Neutrophil (primary cell): ENCODE measurements at regions not wholly inside any gene's neighbourhood (a gene's known extent, or its start where the extent isn't known, plus 50 kb on each side); places are given as distances from the start of the nearest gene placed in this dataset.

Source experiments
- H3K27ac ChIP-seq: fragments of 200-600 bp; sonication (generic); 2 replicates; pipeline ENCODE4 v1.5.1; 2016; ENCODE audit warnings: mild to moderate bottlenecking, moderate library complexity
- H3K27me3 ChIP-seq: fragments of 200-600 bp; sonication (generic); 2 replicates; pipeline ENCODE4 v1.6.0; 2016; ENCODE audit warnings: mild to moderate bottlenecking
- H3K36me3 ChIP-seq: fragments of 200-600 bp; sonication (generic); 2 replicates; pipeline ENCODE4 v1.5.1; 2017
- H3K4me1 ChIP-seq, 2 experiments: fragments of 200-600 bp in 1 of 2; sonication (generic) in 1 of 2; 1 replicate in 1 of 2; 2 replicates in 1 of 2; pipeline versions ENCODE4 v1.5.1 to v1.6.1; 2013 to 2016; ENCODE audit warnings: low read depth in 1 of 2, low read length in 1 of 2, mild to moderate bottlenecking in 1 of 2, moderate library complexity in 1 of 2; ENCODE audit not compliant: control insufficient read depth in 1 of 2, insufficient read depth in 1 of 2
- H3K4me3 ChIP-seq, 2 experiments: fragments of 200-600 bp in 1 of 2; sonication (generic) in 1 of 2; 1 replicate in 1 of 2; 2 replicates in 1 of 2; pipeline ENCODE4 v1.5.1; 2013 to 2016; ENCODE audit warnings: low read depth in 1 of 2, low read length in 1 of 2, mild to moderate bottlenecking in 1 of 2, moderate library complexity in 1 of 2
- H3K9me3 ChIP-seq: fragments of 200-600 bp; sonication (generic); 2 replicates; pipeline ENCODE4 v1.5.1; 2016
- CTCF ChIP-seq: fragments of 200-600 bp; sonication (generic); IDR thresholded peaks from 2 replicates; pipeline ENCODE4 v1.5.1; 2016; ENCODE audit warnings: antibody characterized with exemption

GRCh38 chr4:130092187-130093015 lies 996.4 kb downstream of the C4orf33 start:
- Histone ChIP-seq H3K27me3 (no peaks in the 10 kb centered on the region), H3K36me3 (no peaks in the 10 kb centered on the region), H3K4me3 (no peak overlapping the region), H3K27ac (no peak overlapping the region), H3K4me1 (no peaks in the 10 kb centered on the region), H3K9me3 (no peaks in the 10 kb centered on the region)
- TF ChIP-seq CTCF = no peak

- no peaks in the 10 kb centered on the region for H3K27me3 ChIP-seq
These were observed 1003.2 kb downstream of the C4orf33 start for GRCh38 chr4:130099105-130099504.

GRCh38 chr4:130110189-130110588 lies 1014.2 kb downstream of the C4orf33 start:
- TF ChIP-seq CTCF = no peak
- Histone ChIP-seq H3K27ac (no peak overlapping the region), H3K27me3 (no peaks in the 10 kb centered on the region), H3K4me1 (no peaks in the 10 kb centered on the region), H3K9me3 (no peaks in the 10 kb centered on the region), H3K4me3 (no peak overlapping the region), H3K36me3 (no peaks in the 10 kb centered on the region)

More at GRCh38 chr4:130099105-130099504, 1003.2 kb downstream of the C4orf33 start:
- H3K36me3 ChIP-seq = no peaks in the 10 kb centered on the region
- no peaks in the 10 kb centered on the region for H3K4me1 ChIP-seq
- no peak overlapping the region for H3K4me3 ChIP-seq
- TF ChIP-seq CTCF = no peak
- H3K27ac ChIP-seq = no peak overlapping the region
- no peaks in the 10 kb centered on the region for H3K9me3 ChIP-seq

- Histone ChIP-seq H3K4me3 (no peak overlapping the region), H3K9me3 (no peaks in the 10 kb centered on the region), H3K36me3 (no peaks in the 10 kb centered on the region), H3K4me1 (no peaks in the 10 kb centered on the region), H3K27ac (no peak overlapping the region), H3K27me3 (no peaks in the 10 kb centered on the region)
- TF ChIP-seq CTCF = no peak
These were observed 1014.8 kb downstream of the C4orf33 start for GRCh38 chr4:130110770-130111169.

- Histone ChIP-seq H3K9me3 (no peaks in the 10 kb centered on the region), H3K36me3 (no peaks in the 10 kb centered on the region), H3K27me3 (no peaks in the 10 kb centered on the region), H3K4me3 (no peak overlapping the region), H3K27ac (no peak overlapping the region), H3K4me1 (no peaks in the 10 kb centered on the region)
- no peak for TF ChIP-seq CTCF
These were observed 1028.1 kb downstream of the C4orf33 start for GRCh38 chr4:130124066-130124465.
